HG02642 (cell line): ENCODE measurements at regions not wholly inside any gene's neighbourhood (a gene's known extent, or its start where the extent isn't known, plus 50 kb on each side); places are given as distances from the start of the nearest gene placed in this dataset.

Experiments used
- ATAC-seq: cut with Tn5 transposase; IDR thresholded peaks from one replicate; pipeline ENCODE4 v1.9.1; 2021; ENCODE audit warnings: mild to moderate bottlenecking; ENCODE audit not compliant: unreplicated experiment, poor library complexity

DNA sequence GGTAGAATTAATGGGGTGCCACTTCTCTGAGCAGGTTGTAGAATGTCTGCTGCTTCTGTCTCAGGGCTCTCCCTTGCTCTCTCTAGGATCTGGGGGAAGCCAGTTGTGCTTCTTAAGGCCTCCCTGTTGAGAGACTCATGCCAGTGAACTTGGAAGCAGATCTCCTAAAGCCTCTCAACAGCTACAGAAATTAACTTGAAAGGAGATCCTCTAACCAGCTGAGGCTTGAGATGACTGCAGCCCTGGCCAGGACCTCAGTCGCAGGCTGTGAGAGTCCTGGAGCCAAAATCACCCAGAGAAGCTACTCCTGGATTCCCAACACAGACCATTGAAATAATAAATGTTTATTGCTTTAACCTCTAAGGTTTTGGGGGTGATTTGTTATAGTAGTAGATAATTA, 180.2 kb upstream of the MARCKS start:
- ATAC-seq = no peak

DNA sequence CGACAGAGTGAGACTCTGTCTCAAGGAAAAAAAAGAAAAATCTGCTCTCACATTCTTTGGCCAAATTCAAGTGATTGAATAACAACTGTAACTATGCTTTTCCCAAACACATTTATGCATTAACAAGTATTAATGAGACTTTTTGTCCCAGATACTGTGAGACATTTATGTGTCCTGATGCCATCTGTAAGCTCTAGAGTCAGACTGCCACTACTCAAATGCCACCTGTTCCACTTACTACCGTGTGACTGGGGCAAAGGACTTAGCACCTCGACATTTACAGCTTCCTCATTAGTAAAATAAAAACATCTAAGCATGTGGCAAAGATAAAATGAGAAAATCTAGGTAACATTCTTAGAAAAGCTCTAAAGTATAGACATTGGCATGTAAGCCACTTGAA, 178.1 kb upstream of the MARCKS start:
- ATAC-seq = no peak

DNA sequence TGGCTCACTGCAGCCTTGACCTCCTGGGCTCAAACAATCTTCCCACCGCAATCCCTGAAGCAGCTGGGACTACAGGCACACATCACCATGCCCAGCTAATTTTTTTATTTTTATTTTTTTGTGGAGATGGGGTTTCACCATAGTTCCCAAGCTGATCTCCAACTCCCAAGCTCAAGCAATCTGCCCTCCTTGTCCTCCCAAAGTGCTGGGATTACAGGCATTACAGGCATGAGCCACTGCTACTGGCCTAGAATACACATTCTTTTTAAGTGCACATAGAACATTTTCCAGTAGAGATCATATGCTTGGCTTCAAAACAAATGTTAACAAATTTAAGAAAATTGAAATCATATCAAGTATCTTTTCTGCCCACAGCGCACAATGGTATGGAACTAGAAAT, 176.8 kb upstream of the MARCKS start:
- no peak for ATAC-seq

DNA sequence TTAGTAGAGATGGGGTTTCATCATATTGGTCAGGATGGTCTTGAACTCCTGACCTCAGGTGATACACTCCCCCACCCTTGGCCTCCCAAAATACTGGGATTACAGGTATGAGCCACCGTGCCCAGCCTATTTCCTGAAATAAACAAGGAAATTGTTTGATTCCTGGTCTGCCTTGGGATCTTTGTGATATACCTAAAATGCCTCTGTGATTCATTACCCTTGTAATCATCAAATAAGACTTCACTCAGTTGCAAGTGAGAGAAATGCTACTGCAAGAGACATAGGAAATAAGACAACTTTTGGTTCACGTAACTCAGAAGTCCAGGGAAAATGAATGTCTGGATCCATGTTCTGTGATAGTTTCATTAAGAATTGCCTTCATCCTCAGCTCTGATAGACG, 173.2 kb upstream of the MARCKS start:
- no peak for ATAC-seq

DNA sequence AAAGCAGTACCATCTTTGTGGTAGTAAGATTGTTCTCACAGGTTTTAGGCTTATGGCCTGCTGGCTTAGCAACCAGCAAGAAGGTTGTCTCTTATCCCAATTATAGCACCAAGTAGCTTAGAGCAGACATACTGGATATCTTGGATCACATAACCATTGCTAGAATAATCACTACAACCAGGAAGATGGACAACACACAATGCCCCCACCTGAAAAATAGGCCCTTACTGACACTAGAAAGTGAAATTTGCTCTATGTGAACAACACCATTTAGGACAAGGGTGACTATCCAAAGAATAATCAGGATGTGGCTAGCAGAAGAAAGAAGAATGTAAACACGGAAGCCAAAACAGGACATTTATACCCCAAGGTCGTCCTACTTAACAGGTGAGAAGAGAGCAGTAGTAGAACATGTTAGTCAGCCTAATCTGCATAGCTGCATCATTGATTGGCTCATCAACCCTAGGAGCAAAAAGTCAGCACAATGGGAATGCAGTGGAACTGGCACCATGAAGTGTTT, 172.7 kb upstream of the MARCKS start:
- no peak for ATAC-seq

DNA sequence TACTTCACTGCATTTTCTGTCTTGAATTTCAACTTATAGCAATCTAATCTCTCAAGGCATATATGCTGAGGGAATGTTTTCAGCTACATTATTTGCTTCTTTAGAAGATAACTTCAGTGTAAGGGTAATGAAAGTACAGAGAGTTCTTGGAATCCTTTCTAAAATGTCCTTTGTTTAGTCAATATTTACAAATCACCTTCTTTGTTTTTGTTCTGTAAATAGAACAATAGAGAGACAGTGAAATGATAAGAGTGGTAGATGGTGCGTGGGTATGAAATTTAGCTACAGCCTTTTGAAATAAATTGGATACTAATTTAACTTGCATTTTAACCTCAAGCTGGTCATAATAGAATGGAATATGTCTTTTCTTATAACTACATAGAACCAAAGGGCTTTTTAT, 171.1 kb upstream of the MARCKS start:
- ATAC-seq = no peak

DNA sequence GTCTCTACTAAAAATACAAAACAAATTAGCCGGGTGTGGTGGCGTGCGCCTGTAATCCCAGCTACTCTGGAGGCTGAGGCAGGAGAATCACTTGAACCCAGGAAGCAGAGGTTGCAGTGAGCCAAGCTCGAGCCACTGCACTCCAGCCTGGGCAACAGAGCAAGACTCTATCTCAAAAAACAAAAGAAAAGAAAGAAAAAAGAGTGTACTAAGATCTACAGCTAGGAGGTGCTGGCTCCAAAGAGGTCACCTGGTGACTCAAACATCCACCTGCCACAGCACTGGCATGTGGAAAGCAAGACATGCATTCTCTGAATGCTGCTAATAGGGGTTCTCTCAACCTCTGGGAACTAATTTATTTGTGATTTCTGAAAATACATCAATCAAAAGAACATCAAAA, 167.5 kb upstream of the MARCKS start:
- peak; percentile 41 for ATAC-seq

DNA sequence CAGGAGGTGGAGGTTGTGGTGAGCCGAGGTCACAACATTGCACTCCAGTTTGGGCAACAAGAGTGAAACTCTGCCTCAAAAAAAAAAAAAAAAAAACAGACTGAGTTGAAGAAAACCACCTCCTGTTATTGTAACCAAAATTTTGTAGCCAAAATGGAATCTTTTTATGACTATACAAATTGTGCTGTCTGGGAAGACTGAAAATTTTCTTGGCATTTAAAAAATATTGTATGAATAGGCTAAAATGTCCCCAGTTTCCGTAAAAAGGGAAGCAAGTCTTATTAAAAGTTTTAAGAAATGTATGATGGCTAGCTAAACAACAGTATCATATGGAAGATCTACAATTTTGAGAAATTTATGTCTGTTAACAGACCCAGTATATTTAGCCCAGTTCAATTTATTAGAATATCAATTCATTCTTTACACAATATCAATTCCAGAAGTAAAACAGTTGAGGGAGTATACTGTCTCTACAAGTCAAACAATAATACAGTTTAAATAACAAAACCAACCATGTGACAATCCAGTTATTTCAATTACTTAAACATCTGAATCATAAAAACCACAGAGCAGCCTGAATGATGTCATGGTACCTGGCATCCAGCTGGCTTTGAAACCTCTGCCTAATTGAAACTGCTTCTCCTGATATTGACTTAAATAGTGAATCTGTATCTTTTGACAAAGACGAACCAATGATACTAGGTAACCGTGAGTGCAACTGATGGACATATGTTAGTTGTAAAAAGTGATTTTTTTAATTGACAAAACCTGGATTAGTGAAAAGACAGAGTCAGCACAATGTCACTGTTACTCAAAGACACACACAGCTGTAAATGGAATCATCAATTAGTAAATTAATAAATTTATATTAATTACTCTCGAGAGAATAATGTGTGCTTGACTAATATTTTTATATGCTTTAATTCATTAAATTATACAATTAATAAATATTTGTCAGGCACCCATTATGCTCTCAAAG, 166.6 kb upstream of the MARCKS start:
- peak; percentile 70 for ATAC-seq

DNA sequence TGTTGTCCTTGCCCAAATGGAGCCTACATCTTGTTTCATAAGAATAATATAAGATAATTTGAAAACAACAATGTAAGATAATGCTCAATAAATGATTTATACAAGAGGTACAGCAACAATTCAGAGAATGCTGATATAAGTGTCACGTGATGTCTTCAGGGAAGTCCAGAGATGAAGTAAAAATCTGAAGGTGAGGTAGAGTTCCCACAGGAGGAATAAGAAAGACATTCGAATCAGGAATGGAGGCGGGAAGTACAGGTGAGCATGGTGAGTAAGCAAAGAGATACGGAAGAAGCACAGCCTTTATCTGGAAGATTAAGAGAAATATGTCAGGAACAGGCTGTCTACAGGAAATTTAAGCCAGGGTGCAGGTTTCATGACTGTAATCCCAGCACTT, 165.9 kb upstream of the MARCKS start:
- ATAC-seq = no peak

DNA sequence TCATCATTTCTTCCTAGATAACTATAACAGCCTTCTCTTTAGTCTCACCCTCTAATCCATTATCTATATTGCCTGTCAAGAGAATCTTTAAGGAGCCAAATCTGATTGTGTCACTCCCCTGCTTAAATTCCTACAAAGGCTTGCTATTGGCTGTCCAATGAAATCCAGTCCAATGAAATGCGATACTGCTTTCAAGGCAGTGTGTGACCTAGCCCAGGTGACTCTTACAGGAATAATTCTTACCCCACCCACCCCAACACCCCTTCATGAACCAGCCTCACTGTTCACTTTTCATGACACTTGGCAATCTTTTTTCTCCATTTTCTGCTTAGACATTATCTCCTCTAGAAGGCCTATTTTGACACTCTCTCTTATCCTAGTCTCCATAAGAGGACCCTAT, 163.3 kb upstream of the MARCKS start:
- ATAC-seq = no peak

DNA sequence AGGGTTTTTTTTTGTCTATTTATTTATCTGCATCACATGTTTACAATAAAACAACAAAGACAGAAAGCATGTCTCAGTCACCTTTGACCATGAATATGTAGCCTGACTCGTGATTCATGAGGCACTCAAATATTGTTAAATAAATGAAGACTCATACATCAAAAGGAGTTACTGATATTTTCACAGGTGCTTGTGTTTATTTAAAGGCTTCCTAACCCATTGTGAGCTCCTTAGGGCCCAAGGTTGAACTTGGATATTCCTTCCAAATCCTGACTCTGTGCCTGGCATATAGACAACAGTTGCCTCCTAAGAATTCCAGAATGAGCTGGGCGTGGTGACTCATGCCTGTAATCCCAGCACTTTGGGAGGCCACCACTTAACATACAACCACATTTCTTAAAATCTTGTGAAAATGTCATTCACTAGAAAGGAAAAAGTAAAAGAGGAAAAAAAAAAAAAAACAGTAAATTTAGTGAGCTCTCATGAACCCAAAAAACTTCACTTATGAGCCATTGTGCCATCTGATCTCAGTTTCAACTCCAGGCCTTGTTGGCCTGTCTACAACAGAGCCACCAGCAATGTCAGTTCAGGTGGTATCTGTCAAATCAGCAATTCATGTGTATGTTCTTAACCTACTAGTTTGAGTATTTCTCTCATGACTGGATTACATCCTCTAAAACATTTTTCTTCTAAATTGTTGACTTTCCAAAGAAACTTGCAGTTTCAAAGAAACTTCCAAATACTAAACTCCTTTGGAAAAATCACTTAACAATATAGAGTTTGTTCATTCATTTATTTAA, 162.7 kb upstream of the MARCKS start:
- no peak for ATAC-seq

DNA sequence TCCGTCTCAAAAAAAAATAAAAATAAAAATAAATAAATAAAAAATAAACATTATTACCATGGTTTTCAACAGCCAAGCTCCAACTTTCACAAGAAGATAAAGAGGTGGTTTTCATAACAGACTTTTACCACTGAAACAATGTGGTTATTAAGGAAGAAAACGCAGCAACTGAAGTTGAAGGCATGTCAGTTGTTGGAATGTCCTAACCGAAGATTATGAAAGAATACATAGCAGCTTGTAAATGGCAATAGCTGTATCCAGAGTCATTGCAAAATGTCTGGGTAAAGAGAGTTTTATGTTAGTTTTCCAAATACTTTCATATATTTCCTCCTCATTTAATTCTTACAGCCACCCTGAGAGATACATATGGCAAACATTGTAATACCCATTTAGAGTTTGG, 161.6 kb upstream of the MARCKS start:
- no peak for ATAC-seq

DNA sequence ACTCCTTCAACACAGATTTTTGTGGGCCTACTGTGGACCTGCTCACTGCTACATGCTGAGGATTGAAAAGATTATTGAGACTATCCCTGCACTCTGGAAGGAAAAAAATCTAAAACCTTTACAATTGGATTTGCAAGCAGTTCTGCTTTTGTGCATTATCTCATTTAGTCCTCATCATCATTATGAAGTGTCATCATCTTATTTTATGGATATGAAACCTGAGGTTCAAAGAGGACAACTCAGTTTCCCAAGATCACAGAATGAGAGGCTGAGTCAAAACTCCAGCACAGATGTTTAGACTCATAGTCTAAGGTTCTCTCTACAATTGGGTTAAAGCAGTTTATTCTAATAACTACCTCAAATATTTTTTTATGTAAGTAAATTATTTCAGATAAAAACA, 160.2 kb upstream of the MARCKS start:
- no peak for ATAC-seq

DNA sequence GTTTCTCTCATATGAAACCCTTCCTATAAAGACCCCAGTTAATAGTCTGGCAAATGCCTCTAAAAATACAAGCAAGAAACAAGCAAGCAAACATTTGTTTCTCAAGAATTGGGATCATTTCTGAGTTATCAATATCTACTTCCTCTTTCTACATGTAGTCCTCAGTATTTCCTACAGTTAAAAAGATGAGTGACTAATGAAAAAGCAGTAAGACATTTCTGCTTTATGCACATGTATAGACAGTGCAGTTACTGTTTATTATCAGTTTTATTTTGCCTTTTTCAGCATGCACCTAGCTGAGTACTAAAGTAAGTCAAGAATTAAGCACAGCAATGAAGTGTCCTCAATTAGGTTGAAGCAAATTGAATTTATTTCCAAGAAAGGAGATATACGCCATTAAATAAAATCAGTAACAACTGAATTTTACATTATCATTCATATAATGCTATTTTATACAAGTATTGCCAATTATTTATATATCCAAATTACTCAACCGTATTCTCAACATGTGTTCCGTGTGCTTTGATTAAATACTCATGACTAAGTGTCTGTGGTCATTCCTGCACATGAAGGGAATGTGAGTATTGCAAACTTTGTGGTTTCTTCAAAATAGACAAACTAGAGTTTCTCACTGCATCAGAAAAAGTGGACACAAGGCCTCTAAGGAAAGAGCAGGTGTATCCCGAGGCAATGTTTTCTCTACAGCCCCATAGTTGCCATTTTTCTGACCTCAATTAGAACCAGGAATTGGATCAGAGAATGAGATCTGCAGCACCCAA, 159.3 kb upstream of the MARCKS start:
- ATAC-seq = no peak

DNA sequence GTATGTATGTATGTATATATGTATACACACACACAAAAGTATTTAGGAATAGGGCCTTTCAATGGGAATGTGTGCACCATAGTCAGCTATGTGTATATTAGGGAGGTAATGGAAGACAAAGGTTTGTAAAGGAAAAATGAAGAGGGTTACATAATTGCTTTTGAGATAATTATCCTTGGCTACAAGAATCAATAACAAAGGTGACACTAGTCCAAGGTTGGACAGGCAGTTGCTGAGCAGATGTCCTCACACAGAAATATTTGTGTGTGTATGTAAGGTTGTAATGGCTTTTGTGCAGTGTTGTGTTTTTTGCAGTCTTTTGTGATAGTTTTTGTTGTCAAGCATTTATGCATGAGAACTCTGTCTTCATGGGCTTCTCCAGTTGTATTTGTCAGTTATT, 157.9 kb upstream of the MARCKS start:
- ATAC-seq = no peak

DNA sequence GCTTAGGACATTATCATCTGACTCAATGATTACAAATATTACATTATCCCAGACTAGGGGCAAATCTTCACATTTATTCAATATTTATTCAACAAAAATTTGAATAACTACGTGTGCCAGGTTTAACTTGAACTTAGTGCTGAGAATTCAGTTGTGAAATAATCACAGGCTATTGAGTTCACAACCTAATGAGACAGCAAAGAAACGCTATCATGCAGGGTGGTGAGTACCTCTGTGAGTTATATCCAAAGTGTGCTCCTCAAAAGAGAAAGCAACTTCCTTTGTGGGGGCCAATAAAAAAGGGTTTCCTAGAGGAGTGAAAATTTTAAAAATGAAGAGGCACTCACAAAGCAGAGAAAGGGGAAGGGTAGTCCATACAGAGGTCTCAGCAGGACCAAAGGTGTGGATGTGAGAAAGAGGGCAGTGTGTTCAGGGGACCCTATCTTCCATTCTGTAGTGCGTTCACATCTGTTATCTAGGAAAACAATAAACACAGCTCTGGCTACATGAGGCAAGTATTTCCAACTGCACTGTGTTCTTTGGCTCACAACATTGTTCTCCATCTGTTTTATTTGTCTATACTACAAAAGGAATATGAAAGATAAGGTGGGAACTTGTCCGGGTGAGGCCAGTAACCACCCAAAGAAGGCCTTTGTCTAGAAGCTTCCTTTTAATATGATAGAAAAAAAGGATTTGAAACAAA, 155.4 kb upstream of the MARCKS start:
- ATAC-seq = no peak

DNA sequence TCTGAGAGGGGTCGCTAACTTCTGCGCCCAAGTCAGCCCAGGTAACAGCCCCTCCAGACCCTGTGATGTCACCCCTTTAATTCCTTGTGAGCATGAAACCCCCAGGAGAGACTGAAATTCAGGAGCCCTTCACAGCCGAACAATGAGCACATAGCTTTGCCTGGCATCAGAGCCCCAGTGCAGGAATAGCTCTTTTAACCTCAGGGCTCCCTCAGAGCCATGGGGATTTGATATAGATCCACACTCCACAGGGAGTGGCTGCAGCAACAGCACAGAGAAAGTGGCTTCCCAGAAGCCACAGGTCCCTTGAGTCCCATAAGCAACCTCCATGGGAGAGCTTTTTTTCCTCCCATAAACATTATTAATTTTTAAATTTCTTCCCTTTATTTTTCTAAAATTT, 150.0 kb upstream of the MARCKS start:
- no peak for ATAC-seq

DNA sequence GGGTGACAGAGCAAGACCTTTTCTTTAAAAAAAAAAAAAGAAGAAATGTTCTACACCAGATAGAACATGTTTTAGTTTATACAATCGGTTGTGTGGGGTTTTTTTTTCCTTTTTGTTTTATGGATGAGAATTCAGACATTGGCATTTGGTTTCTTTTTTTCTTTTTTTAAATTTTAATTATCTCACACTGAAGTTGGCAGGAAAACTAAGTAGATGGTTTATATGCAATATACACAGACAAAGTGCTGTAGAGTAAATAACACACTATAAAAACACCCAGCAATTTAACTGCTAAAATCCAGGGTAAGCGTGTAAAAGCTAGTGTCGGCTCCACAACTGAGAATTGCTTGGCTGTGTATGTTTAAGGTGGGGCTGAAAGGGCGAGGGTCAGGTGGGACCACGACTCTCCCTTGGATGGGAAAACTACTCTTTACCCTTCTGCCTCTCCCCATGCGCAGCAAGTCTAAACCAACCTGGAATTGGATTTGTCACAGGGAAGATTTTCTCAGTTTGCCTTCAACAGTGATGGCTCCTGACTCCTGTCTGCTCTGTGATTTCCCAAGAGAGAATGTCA, 147.1 kb upstream of the MARCKS start:
- no peak for ATAC-seq

DNA sequence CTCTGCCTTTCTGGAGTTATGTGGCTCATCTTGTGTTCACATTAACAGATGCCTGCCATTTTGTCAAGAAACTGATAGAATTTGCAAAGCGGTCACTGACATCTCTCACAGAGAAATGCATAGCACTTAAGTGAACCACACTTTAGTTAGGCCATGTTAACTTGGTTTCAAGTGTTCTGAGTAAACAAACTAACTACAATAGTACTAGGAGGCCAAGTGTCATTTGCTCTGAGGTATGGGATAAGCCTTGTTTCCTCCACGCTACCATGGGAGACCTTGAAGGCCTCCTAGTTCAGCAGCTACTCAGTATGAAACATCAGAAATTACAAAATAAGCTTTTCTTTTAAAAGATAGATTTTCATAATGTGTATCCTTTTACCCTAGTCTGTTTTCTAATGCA, 143.5 kb upstream of the MARCKS start:
- no peak for ATAC-seq

DNA sequence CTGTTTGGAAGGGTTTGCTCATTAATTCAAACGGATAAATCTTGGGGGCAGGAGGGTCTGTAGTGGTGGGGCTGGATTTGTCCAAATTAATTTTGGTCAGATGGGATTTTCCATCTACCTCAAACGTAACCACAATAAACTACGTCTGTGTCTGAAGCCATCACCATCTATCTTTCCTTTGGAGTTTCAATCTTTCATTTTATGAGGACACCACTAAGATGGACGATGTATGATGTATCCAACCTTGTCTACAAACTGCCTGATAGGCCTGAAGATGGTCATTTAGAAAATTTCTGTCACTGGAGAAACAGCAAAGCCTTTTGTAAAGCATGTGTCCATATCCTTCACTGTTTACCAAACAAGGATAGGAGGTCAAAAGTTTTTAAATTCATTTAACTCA, 138.6 kb upstream of the MARCKS start:
- no peak for ATAC-seq
